Ovary (tissue), 7 donors: ENCODE measurements at regions not wholly inside any gene's neighbourhood (a gene's known extent, or its start where the extent isn't known, plus 50 kb on each side); places are given as distances from the start of the nearest gene placed in this dataset.

Experiments used
- DNase-seq, 5 donors: peaks; one replicate each; pipeline ENCODE4 v3.0.0-alpha.2; 2019 to 2020
- H3K27ac ChIP-seq, 2 donors: fragments of 200-600 bp; one replicate each; pipeline versions ENCODE4 v1.5.1 to v1.8.0; 2019 to 2022
- H3K27me3 ChIP-seq: fragments of 200-600 bp; one replicate; pipeline ENCODE4 v1.8.0; 2022
- H3K36me3 ChIP-seq: fragments of 200-600 bp; sonication (generic); one replicate; pipeline ENCODE4 v1.5.1; 2019
- H3K4me1 ChIP-seq: one replicate; pipeline ENCODE4 v1.8.1; 2013; ENCODE audit warnings: mild to moderate bottlenecking, moderate library complexity; ENCODE audit not compliant: insufficient read depth
- H3K4me3 ChIP-seq: fragments of 200-600 bp; sonication (generic); one replicate; pipeline ENCODE4 v1.5.1; 2017
- H3K9me3 ChIP-seq, 2 donors: fragments of 200-600 bp in 1 of 2; sonication (generic) in 1 of 2; one replicate each; pipeline versions ENCODE4 v1.5.1 to v1.8.1; 2013 to 2019; ENCODE audit warnings: mild to moderate bottlenecking in 1 of 2, moderate library complexity in 1 of 2
- CTCF ChIP-seq, 3 donors: fragments of 450-650 bp in 2 of 3; fragments of 200-600 bp in 1 of 3; IDR thresholded peaks; one replicate each; pipeline versions ENCODE4 v1.5.1 to v1.8.0; 2016 to 2022; ENCODE audit warnings: antibody characterized with exemption in 3 of 3, mild to moderate bottlenecking in 1 of 3
- EP300 ChIP-seq: sonication (generic); formaldehyde crosslinking; IDR thresholded peaks from one replicate; pipeline ENCODE4 v1.6.1; 2017; ENCODE audit warnings: antibody characterized with exemption
- POLR2A ChIP-seq: fragments of 450-650 bp; IDR thresholded peaks from one replicate; pipeline ENCODE4 v1.6.1; 2017; ENCODE audit warnings: antibody characterized with exemption, mild to moderate bottlenecking, moderate library complexity
- WGBS, 3 donors: extraction: QIAGEN DNeasy Blood & Tissue Kit in 1 of 3; methylation state at CpG; one replicate each; pipeline versions ENCODE4 v1.1.5 to v1.1.7; 2013 to 2017; 5-methylcytosine and 5-hydroxymethylcytosine counted together
- intact Hi-C, 4 donors: fragments of 100-400 bp; cut with DNase I; formaldehyde crosslinking; loops; one replicate each; pipeline versions ENCODE4 v1.11.0 to v1.15.1; 2022 to 2023
- donor health status: DM: no; HTN: no; CAD: no; lungs with moderate emphysema.
- donor health status: DM: no; HTN: no; CAD: no.
- donor health status: Bipolar disorder and iron deficiency.
- donor health status: DM: no; HTN: no; CAD: no.
- donor health status: DM: yes; HTN: yes; CAD: no.

- WGBS, 3 donors: 16 to 36% (median 20%) methylated on average over 13 of the region's 13 CpGs
- Histone ChIP-seq H3K9me3 (no peaks in the 10 kb centered on the region), H3K36me3 (no peaks in the 10 kb centered on the region), H3K4me3 (no peak overlapping the region), H3K4me1 (no peaks in the 10 kb centered on the region), H3K27me3 (no peaks in the 10 kb centered on the region), H3K27ac (no peak overlapping the region)
- intact Hi-C loops: no loop called here
- no peak for DNase-seq
- TF ChIP-seq EP300 (no peak), POLR2A (no peak), CTCF (IDR thresholded peaks at IDR 0.05) (no peak)
These were observed 83.1 kb upstream of the IRX1 start for GRCh38 chr5:3512361-3513095.

GRCh38 chr5:3511934-3512333, 83.7 kb upstream of the IRX1 start:
- no peaks in the 10 kb centered on the region for H3K36me3 ChIP-seq
- WGBS, 3 donors: 10 to 25% (median 13%) methylated on average over 7 of the region's 7 CpGs
- intact Hi-C loops: no loop called here
- no peaks in the 10 kb centered on the region for H3K27me3 ChIP-seq
- H3K27ac ChIP-seq: no peak overlapping the region
- no peak for DNase-seq
- H3K9me3 ChIP-seq: no peaks in the 10 kb centered on the region
- no peaks in the 10 kb centered on the region for H3K4me1 ChIP-seq
- H3K4me3 ChIP-seq: no peak overlapping the region
- no peak for TF ChIP-seq POLR2A
- no peak for TF ChIP-seq CTCF (IDR thresholded peaks at IDR 0.05)
- TF ChIP-seq EP300: no peak

- no peaks in the 10 kb centered on the region for H3K36me3 ChIP-seq
- no peaks in the 10 kb centered on the region for H3K9me3 ChIP-seq
- no peak for DNase-seq
- no peaks in the 10 kb centered on the region for H3K4me1 ChIP-seq
- intact Hi-C loops: no loop called here
- no peak overlapping the region for H3K4me3 ChIP-seq
- 74 to 85% (median 76%) methylated on average over 9 of the region's 9 CpGs for WGBS, 3 donors
- TF ChIP-seq CTCF (IDR thresholded peaks at IDR 0.05) (no peak), EP300 (no peak), POLR2A (no peak)
- no peak overlapping the region for H3K27ac ChIP-seq
- no peaks in the 10 kb centered on the region for H3K27me3 ChIP-seq
These were observed 84.1 kb upstream of the IRX1 start for GRCh38 chr5:3511519-3511918.

GRCh38 chr5:3510642-3511417, 84.8 kb upstream of the IRX1 start:
- no peaks in the 10 kb centered on the region for H3K4me1 ChIP-seq
- DNase-seq: no peak
- H3K9me3 ChIP-seq: no peaks in the 10 kb centered on the region
- TF ChIP-seq POLR2A (no peak), CTCF (IDR thresholded peaks at IDR 0.05) (no peak), EP300 (no peak)
- 79 to 80% (median 80%) methylated on average over 18 of the region's 18 CpGs for WGBS, 3 donors
- H3K4me3 ChIP-seq: no peak overlapping the region
- intact Hi-C loops: no loop called here
- H3K36me3 ChIP-seq: no peaks in the 10 kb centered on the region
- H3K27me3 ChIP-seq: no peaks in the 10 kb centered on the region
- H3K27ac ChIP-seq: no peak overlapping the region
